HuH-7.5 (cell line): ENCODE measurements at regions not wholly inside any gene's neighbourhood (a gene's known extent, or its start where the extent isn't known, plus 50 kb on each side); places are given as distances from the start of the nearest gene placed in this dataset.

Experiments used
- DNase-seq: peaks from one replicate; pipeline ENCODE4 v3.0.0; 2011; ENCODE audit warnings: low spot score

DNA sequence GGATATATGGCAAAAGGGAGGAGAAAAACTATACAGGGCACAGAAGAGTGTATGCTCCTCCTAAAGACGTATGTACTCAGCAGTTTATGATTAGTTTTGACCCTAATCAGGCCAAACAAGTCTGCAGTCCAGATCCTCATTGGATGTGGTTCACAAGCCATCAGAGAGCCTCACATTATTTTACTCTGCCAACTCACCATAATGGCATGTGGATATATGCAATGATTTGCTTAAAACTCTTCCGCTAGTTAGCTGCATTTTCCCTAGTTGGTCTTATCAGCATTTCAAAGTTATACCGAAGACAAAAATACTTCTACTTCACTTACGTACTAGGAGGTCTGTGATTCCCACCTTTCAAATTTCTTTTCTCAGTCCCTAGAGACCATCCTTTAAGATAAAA lies 198.4 kb downstream of the CMPK2 start:
- no peak for DNase-seq

DNA sequence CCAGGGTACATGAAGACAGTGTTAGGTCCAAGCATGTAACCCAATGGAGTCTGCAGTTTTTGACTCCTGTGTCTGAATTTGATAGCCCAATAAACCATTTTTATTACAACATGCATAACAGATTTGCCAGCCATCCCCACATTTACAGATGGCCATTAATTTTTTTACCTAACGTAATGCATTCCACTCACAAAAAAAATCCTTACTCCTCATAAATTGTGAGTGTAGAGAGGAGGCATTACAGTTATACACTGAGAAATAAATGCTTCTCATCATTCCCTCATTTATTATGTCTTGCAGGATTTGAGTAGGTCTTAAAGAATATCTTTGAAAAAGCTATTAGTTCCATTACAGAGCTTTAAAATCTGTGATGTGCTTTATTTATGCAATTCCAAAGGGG lies 193.8 kb downstream of the CMPK2 start:
- no peak for DNase-seq

DNA sequence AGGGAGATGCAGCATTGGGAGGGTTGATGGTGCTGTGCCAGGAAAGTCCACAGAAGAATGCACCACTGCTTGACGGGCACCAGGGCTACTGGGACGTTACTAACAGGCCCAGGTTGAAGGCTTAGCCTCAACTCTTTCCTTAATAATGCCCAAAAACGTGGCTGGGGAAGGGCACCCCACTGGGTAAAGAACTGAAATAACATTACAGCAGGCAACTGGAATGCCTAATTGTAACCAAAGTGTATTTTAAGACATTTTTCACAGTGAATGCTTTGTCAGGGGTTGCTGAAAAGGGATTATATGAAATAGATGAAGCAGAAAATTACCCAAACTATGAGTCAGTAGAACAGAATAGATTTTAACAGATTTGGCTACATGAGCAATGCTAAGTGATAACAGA lies 191.3 kb downstream of the CMPK2 start:
- no peak for DNase-seq

DNA sequence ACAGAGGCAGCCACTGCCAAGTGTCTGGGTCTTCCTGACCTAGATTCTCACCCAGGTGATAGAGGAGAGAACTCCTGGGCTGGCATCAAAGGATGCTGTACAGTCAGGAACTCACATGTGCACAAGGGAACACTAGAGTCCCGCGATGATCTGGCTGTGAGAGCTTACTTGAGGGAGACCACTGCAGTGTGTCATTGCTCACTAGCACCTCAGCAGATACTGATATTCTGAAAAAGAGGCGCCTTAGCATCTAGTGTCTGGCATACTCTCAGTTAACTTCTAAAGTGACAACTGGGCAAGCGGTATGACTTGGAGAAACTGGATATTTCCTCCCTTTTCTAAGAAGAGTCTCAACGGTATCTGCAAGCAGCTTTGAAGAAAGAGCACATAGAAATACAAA lies 189.9 kb downstream of the CMPK2 start:
- DNase-seq, result no peak

DNA sequence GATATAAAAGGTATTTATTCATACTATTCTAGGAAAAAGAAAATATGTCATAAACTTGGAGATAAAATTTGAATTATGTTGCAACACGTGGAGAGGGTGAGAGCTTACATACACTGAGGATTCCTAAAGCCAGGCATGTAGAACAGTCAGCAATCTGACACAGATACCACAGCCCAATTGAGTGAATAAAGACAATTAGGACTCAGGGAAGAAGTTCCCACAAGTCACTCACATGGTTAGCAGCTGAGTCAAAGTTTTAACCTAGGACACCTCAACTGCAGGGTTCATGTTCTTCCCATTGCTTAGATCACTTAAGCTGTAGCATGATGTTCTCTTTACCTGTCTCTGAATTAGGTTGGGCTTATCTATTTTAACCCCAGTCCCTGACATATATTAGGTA lies 189.5 kb downstream of the CMPK2 start:
- no peak for DNase-seq

DNA sequence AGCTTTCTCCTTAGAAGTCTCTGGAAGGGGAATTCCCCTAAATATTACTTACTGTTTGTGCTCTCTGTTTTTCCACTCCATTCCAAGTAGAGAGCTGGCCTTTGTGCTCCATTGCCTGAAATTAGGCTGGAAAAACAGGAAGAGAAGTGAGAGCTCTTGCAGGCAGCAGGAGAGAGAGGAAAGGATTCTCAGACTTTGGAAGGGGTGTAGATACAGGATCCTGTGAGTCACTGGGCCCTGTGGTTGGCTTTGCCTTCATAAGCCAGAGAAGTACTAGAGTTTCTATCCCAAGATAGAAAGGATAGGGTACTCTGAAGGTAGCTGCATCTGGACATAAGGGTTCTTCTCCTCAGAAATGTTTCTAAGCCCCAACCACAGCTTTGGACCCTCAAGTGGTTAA lies 188.9 kb downstream of the CMPK2 start:
- DNase-seq, result no peak

DNA sequence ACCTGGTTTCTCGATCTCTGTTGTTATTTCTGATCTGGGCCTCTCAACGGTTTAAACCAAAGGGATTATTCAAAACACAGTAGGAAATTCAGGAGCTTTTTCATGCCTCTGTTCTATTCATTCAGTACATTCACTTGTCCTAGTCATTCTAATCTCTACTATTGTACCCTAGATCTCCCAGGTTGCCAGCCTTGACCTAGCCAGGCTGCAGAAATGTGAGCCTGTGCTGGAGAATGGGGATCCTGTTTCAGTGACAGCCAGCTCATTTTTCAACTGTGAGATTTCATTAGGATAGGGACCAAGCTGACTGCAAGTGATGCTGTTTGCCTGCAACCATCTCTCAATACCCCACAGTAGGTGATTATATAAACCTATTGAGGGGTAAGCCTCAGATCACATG lies 186.2 kb downstream of the CMPK2 start:
- no peak for DNase-seq

DNA sequence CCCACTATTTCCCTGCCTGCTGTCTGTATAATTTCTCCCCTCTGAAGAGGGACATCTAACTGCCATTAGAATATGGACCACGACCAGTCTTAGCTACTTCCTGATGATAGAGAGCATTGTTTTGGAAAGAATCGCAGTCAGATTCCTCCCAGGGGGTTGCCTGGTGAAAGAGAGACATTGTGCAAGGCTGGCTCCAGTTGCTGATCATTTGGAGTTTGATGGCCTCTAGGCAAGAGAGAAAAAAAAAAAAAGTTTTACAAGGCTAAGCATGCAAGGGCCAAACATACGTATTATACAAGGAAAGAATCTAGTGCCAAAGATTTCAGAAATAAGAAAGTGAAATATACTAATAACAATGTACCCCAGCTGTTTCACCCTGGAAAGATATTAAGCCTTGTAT lies 182.2 kb downstream of the CMPK2 start:
- DNase-seq, result no peak

DNA sequence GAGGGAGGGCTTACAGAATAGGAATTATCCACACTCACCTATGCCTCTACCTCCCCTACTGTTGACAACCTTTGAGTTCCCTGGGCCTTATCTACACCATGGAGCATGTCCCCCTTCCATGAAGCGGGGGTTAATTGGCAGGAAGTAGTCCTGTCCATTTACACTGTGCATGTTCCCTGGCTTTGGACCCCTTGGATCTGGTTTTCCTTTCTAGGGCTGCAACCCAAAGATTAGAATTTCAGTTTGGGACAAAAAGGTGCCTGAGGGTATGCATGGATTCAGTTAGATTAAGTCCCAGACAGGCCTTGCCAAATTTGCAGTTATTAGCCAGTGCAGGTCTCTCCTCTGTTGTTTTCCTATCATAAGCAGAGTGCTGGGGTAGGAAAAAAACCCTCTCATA lies 180.3 kb downstream of the CMPK2 start:
- no peak for DNase-seq

DNA sequence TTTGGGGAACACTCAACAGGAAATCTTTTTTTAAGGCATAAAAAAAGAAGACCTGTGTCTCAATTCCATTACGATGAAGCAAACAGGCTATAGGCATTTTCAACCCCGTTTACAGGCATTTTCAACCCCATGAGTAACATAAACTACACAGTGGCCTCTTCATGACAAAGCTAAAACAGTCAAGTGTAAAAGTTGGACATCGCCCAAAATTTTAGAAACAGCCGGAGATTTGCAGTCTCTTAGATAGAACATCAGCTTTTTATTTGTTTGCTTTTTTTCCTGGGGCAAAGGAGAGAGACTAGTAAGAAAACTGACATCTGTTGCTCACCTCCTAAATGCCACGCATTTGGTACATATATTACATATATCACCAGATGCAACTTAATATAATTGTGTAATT lies 173.7 kb downstream of the CMPK2 start:
- no peak for DNase-seq

DNA sequence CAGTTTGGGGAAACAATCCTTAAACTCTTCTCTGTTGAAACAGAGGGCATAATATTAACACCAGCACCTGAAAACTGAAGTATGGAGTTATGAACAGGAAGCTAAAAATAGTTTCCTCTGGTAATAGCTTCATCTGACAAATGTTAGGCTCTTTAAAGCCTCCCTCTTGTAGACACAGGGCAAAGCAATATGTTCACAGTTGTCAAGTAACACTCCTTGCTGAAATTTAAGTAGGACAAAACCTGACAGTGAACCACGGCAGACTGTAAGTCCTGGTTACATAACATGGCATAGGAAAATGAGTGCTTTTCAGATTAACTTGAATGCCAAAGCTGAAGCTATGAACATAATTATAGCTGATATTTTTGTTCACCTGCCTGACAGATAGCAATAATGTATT lies 172.9 kb downstream of the CMPK2 start:
- no peak for DNase-seq

DNA sequence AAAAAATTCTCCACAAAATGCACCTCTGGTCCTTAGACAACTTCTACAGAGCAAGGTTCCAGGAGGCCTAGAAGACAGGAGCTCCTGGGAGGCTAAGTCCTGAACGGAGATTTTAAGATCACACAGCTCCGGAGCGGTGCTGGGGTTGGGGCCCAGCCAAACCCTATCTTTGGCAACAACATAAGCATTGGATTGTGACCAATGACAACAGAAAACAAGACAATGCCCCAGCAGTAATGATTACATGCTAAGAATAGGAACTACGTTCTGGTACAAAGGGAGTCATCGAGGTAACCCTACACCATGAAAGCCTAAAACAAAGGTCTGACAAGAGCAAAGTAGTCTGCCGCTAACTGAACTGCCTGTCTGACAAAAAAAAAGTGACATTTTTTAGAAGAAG lies 171.2 kb downstream of the CMPK2 start:
- no peak for DNase-seq

DNA sequence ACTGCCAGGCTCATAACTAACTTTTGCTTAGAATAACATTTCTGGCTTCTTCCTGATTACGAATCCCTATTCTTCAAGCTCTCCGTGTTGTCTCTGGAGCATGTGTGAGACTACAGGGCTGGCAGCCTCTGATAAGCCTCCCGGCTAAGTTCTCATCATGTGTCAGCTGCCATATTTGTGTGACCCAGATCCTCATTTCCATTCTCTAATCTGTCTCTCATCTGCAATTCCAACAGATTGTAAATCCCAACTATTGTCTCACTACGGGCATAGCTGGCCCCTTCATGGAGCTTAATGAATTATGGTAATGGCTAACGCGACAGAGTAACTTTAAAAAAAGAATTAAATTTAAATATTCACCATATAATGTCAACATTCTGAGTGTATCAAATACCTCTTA lies 165.4 kb downstream of the CMPK2 start:
- DNase-seq, result no peak

DNA sequence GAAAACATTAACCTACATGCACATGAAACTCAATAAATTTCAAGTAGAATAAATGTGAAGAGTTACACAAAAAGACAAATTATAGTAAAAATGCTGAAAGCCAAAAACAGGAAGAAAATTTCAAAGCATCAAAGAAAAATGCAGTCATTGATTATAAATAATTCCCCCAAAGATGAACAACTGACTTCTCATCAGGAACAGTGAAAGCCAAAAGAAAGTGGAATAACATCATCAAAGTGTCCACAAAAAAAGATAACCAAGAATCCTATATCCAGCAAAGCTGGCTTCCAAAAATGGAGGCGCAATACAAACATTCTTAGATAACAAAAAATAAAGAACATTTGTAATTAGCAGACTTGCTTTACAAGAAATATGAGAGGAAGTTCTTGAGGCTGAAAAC lies 161.6 kb downstream of the CMPK2 start:
- DNase-seq, result no peak

DNA sequence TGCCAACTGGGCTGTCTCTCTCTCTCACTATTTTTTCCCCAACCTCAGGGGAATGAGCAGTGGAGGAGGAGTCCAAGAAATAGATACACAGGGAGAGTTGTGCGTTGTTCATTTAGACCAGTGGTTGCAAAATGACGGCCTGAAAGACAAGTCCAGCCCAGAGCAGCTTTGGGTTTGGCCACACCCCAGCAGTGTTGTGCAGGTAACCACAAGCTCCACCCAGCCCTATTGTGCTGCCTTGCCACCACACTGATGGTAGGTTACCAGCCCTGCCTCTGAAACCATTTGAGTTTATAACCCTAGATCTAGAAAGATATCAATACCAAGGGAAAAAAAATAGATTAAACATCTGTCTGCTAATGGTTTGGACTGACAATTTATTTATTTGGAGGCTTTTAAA lies 144.3 kb downstream of the CMPK2 start:
- DNase-seq, result no peak

DNA sequence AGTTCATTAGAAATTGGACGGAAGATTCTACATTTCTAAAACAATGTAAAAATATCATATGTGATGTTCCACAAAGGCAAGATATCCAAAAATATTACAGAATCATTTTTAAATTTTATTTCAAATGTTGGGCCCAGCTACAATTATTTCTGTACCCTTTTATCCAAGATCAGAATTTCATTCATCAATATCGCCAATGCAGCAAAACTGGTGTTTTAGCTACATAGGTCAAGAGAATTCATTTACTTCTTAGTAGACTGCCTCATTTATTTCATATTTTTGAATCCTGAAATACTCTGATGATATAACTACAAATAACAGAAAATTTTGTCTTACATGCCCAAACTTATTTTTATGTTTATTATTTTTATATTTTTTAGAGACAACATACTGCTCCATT lies 143.1 kb downstream of the CMPK2 start:
- no peak for DNase-seq

DNA sequence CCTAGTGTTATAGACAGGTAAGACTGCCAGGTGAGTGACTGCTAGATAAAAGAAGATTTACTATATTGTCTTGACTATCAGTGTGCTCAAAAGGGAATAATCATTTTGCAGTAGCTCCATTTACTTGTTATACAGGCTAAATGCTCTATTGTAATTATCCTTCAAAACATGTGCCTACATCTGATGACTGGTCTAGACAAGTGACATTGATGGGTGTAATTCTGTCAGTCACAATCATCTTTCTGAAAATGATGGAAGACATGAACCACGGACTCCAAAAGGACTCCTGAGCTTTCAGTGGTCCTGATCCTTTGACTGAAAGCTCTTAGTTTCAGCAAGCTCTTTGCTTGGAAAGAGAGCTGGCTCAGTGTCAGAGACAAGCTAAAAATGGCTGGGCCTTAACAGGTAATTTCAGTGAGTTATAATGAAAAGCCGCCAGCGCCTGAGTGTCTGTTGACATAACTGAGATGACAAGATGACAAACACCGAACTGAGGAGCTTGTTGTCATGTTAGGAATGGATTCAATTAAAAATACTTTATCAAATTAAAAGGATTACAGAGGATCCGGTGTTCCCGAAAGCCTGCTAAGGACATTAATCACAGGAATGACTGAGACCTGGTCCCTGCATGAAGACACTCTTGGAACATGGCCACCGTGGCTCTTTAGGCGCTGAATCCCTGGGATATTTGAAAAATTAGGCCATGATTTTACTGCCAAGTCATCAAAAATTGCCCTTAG lies 141.7 kb downstream of the CMPK2 start:
- no peak for DNase-seq

DNA sequence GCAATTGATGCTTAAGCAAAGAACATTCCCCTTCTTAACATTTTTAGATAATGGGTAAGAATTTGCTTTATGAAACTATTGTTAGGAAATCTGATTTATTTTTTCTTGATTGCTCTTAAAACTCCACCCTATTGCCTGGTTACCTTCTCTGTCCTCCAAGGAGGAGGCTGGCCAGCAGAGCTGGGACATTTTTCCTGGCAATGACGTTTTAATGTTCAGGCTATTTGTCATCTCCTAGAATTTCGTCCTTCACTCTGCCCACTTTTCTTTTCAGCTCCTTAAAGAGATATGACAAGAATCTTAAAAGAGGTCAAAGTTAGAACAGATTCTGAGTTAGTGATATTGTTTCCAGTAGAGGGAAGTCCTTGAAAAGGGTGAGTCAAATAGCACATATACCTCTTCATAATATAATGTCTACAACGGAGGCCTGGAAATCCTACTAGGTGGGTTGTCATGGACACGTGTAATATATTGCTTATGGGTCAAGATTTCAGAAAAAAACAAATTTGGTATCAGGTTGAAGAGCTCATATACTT lies 141.0 kb downstream of the CMPK2 start:
- DNase-seq, result no peak

DNA sequence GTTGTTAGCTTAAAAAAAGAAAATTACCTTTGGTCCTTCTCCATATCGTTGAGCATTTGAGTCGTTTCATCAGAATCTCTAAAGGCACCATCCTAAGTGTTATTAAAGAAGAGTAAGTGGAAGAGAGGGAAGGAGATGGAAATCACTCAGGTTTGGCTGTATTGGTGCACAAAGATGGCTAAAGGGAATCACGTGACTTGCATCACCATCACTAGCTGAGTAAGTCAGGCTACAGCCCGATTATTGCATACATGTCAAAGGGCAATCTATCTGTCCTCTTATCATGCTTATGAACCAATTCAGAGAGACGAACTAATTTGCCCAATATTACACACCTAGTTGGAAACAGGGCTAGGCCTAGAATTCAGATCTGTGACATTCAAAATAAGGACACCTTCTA lies 137.6 kb downstream of the CMPK2 start:
- no peak for DNase-seq

DNA sequence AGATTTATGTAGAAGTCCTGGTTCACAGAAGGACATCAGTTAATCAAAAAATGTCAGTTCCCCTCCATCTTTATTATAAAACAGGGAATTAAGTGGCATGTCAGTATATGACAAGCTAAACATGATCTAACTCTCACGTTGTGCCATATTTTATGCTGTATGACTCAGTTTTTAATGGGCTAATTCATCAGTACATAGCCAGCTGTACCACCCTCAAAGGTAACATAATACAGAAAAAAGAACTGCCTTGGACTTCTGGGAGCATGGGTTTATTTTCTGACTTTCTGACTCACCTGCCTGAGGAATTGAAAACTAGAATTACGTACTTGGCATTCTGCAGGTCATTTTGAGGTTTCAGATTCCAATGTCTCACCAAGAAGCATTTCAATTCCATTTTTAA lies 135.7 kb downstream of the CMPK2 start:
- DNase-seq, result no peak

DNA sequence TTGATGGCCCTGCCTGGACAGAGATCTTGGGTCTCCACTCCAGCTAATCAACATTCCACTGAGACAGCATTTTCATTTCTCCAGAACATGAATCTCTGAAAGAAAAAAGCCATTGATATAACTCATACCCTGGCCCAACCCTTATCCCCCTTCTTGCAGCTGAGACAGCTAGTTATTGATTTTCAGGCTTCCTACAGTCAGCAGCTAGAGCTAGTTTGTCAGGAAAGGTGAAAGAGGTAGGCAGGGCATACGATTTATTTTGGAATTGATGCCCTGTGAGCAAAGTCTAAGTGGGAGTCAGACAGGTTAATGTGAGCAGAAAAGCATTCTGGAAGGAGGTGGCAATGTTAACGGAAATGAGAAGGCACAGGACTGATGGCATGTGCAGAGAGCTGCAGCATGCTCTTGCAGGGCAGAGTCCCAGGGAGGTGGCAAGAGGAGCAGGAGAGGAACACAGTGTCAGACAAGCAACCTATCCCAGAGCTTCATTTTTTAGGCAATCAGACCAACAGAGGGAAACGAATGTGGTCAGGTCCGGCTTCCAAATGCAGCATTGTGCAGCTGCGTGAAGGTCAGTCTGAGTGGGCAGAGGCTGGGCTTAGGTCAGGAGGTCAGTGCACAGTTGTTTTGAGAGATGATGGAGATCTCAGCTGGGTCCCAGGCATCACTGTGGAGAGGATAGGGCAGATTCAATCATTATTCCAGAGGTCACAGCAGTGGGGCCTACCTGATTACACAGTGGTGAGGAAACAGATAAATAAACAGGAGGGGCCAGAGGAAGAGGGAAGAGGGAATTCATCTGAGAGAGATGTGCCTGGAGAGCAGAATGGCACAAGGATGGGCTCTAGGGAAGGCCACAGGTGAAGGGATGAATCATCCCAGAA lies 134.8 kb downstream of the CMPK2 start:
- DNase-seq, result no peak

DNA sequence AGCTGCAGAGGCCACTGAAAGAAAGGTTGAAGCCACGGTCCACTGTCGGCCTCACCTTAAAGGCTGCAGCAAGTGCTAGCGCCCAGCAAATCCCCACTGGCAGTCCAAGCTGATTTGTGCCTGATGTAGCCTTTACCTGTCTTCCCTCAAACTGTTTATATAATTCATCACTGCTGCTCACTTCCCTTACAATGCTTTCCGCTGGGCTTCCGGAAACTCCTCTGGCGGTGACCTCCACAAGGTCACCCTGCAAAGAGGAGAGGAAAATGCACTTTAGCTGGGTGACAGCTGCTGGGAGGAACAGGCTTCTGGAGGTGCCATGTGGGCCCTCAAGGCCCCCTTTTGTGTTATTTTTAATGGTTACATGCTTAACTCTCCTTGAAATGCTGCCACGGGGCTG lies 126.2 kb downstream of the CMPK2 start:
- DNase-seq, result no peak

DNA sequence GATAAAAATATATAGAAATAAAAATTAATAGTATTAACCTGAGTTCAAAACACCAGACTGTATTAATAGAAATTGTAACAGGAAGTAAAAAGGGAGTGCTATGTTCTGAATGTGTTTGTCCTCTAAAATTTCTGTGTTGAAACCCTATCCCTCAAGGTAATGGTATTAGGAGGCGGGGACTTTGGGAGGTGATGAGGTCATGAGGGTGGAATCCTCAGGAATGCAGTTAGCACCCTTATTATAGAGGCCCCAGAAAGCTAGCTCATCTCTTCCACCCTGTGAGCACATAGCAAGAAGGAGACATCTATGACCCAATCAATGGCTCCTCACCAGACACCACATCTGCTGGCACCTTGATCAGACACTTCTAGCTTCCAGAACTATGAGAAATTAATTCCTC lies 124.5 kb downstream of the CMPK2 start:
- DNase-seq, result no peak
